Upper lobe of right lung (tissue), 1 donor: ENCODE measurements at regions not wholly inside any gene's neighbourhood (a gene's known extent, or its start where the extent isn't known, plus 50 kb on each side); places are given as distances from the start of the nearest gene placed in this dataset.

Experiments
- ATAC-seq: fragments of 200-7000 bp; cut with Tn5 transposase; one replicate; pipeline ENCODE4 v1.9.1; 2020; ENCODE audit warnings: mild to moderate bottlenecking, moderate library complexity
- DNase-seq: peaks from one replicate; pipeline ENCODE4 v3.0.0-alpha.2; 2020
- H3K27ac ChIP-seq: fragments of 200-600 bp; one replicate; pipeline ENCODE4 v1.8.0; 2022
- H3K27me3 ChIP-seq: fragments of 200-600 bp; one replicate; pipeline ENCODE4 v1.8.0; 2022; ENCODE audit warnings: mild to moderate bottlenecking
- H3K36me3 ChIP-seq: fragments of 200-600 bp; one replicate; pipeline ENCODE4 v1.8.0; 2022
- H3K4me1 ChIP-seq: fragments of 200-600 bp; one replicate; pipeline ENCODE4 v1.8.0; 2022
- H3K4me3 ChIP-seq: fragments of 200-600 bp; one replicate; pipeline ENCODE4 v1.8.0; 2022; ENCODE audit warnings: mild to moderate bottlenecking
- H3K9me3 ChIP-seq: fragments of 200-600 bp; one replicate; pipeline ENCODE4 v1.8.0; 2022
- intact Hi-C: fragments of 100-400 bp; cut with DNase I; formaldehyde crosslinking; loops from one replicate; pipeline ENCODE4 v1.11.0; 2022
- TF ChIP-seq, protein P1 (sequence below): fragments of 200-600 bp; IDR thresholded peaks from one replicate; pipeline ENCODE4 v1.8.0; 2022; ENCODE audit warnings: antibody characterized with exemption
- donor health status: DM: no; HTN: yes; CAD: no; lungs with severe emphysema.

DNA sequence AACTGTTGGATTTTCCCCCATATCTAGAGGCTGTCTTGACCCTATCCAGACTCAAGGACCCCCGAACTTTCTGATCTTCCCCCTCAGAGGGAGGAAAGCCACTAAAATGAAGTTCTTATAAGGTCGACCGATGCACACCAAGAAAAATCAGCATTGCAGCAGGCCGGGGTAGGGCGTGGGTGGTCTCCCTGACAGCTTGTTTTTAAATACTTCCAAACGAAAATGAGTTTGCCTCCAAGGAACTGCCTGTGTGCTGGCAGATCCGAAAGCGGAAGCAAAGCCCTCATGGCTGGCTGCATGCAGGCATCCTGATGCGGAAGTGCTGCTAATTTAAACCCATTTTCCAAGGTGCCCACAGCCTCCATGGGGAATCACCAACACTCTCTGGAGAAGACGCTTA lies 374.3 kb upstream of the XYLT1 start:
- H3K27ac ChIP-seq, result no peak overlapping the region
- no peak overlapping the region for H3K4me3 ChIP-seq
- no peaks in the 10 kb centered on the region for H3K36me3 ChIP-seq
- DNase-seq (no peak), ATAC-seq (no peak)
- no peaks in the 10 kb centered on the region for H3K4me1 ChIP-seq
- H3K9me3 ChIP-seq, result no peaks in the 10 kb centered on the region
- intact Hi-C loops, result no loop called here
- no peaks in the 10 kb centered on the region for H3K27me3 ChIP-seq
- TF ChIP-seq, protein P1, sequence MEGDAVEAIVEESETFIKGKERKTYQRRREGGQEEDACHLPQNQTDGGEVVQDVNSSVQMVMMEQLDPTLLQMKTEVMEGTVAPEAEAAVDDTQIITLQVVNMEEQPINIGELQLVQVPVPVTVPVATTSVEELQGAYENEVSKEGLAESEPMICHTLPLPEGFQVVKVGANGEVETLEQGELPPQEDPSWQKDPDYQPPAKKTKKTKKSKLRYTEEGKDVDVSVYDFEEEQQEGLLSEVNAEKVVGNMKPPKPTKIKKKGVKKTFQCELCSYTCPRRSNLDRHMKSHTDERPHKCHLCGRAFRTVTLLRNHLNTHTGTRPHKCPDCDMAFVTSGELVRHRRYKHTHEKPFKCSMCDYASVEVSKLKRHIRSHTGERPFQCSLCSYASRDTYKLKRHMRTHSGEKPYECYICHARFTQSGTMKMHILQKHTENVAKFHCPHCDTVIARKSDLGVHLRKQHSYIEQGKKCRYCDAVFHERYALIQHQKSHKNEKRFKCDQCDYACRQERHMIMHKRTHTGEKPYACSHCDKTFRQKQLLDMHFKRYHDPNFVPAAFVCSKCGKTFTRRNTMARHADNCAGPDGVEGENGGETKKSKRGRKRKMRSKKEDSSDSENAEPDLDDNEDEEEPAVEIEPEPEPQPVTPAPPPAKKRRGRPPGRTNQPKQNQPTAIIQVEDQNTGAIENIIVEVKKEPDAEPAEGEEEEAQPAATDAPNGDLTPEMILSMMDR, result no peak

DNA sequence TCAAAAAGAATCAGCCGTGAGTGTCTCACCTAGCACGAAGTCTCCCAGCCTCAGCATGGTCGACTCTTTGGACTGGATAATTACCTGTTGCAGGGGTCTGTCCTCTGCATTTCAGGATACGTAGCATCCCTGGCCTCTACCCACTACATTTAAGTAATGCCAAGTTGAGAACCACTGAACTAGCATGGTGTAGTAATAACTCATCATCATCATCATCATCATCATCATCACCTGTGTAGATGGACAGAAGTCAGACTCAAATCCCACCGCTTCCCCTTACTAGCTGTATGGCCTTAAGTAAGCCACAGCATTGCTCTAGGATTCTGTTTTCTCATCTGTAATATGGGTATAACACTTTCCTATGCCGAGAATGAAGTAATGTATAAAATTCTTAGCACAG lies 373.1 kb upstream of the XYLT1 start:
- no peaks in the 10 kb centered on the region for H3K36me3 ChIP-seq
- ATAC-seq, result no peak
- DNase-seq, result no peak
- TF ChIP-seq, protein P1, result no peak
- intact Hi-C loops, result no loop called here
- H3K4me3 ChIP-seq, result no peak overlapping the region
- no peaks in the 10 kb centered on the region for H3K4me1 ChIP-seq
- H3K27ac ChIP-seq, result no peak overlapping the region
- H3K9me3 ChIP-seq, result no peaks in the 10 kb centered on the region
- H3K27me3 ChIP-seq, result no peaks in the 10 kb centered on the region

DNA sequence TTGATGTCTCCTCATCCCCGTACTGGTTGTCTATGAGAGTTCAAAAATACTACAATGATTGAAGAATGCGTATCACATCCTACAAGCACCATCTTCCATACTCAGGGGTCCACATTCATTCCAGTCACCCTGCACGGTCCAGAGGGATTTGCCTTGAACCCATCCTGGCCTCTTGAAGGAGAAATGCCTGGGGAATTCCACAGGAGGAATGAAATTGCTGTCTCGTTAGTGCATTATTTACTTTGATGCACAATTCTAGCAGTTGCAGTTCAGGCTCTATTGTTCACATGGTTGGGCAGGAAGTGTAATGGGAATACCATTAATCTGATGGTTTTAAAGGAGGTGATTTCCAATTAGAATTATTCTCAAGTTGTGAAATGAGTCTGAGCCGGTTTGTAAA lies 369.1 kb upstream of the XYLT1 start:
- Histone ChIP-seq H3K4me3 (no peak overlapping the region), H3K27me3 (no peaks in the 10 kb centered on the region), H3K9me3 (no peaks in the 10 kb centered on the region), H3K27ac (no peak overlapping the region), H3K36me3 (no peaks in the 10 kb centered on the region), H3K4me1 (no peaks in the 10 kb centered on the region)
- ATAC-seq, result no peak
- TF ChIP-seq, protein P1, result no peak
- intact Hi-C loops, result no loop called here
- DNase-seq, result no peak

DNA sequence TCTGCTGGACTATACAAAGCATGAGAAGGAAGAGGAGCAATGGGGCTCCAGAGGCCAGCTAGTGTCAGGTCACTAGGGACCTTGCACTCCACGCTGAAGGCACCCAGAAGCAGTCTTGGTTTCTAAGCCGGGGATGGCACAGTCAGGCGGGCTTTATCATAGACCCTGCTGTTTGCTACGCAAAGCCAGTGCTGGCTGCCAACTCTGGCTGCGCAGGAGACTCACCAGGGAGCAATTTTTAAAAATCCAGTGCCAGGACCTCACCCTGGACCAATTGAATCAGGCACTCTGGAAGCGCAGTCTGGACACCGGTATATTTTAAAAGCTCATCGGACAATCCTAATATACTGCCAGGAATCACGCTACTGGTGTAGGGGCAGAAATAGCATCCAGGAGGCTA lies 368.5 kb upstream of the XYLT1 start:
- H3K4me1 ChIP-seq, result no peaks in the 10 kb centered on the region
- ATAC-seq, result no peak
- no peak overlapping the region for H3K27ac ChIP-seq
- no peaks in the 10 kb centered on the region for H3K36me3 ChIP-seq
- H3K9me3 ChIP-seq, result no peaks in the 10 kb centered on the region
- H3K27me3 ChIP-seq, result no peaks in the 10 kb centered on the region
- intact Hi-C loops, result no loop called here
- H3K4me3 ChIP-seq, result no peak overlapping the region
- DNase-seq, result no peak
- TF ChIP-seq, protein P1, result no peak

DNA sequence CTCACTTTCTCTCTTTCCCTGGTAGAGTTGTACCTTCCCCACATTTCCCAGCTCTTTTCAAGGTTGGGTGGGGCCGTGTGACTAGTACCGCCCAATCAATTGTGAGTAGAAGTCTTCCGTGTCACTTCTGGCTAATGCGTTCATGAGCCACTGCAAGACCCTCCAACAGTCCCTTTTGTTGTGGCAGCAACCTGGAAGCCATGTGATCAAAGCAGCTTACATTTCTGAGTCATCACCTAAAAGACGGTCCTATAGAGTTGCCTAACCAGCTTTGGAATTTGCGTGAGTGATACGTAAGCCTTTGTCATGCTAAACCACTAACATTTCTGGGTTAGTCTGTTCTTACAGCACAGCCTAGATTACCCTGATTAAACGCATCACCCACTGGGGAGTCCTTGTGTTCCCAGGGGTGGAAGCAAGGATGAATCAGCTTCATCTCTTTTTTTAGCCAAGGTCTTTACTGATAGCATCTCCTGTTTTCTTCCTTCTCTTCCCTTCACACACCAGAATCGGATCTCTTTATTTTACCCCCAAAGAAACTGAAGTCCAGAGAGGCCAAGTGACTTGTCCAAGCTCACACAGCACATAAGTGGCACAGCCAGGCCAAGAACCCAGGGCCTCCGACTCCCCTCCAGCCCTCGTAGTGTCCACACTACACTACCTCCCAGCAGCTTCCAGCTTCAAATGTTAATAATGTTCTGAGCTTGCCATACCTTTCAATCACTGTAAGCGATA lies 366.3 kb upstream of the XYLT1 start:
- DNase-seq (no peak), ATAC-seq (no peak)
- intact Hi-C loops, result no loop called here
- TF ChIP-seq, protein P1, result no peak
- H3K27ac ChIP-seq, result no peak overlapping the region
- no peaks in the 10 kb centered on the region for H3K27me3 ChIP-seq
- H3K36me3 ChIP-seq, result no peaks in the 10 kb centered on the region
- H3K9me3 ChIP-seq, result no peaks in the 10 kb centered on the region
- H3K4me3 ChIP-seq, result no peak overlapping the region
- no peaks in the 10 kb centered on the region for H3K4me1 ChIP-seq
